ENCODE measurements at regions not wholly inside any gene's neighbourhood (a gene's known extent, or its start where the extent isn't known, plus 50 kb on each side); places are given as distances from the start of the nearest gene placed in this dataset.
"Not testable (repeated sequence)": the region's sequence is repeated elsewhere in the genome, so short reads cannot be mapped to it uniquely, and the experiment has no call there.

DNA sequence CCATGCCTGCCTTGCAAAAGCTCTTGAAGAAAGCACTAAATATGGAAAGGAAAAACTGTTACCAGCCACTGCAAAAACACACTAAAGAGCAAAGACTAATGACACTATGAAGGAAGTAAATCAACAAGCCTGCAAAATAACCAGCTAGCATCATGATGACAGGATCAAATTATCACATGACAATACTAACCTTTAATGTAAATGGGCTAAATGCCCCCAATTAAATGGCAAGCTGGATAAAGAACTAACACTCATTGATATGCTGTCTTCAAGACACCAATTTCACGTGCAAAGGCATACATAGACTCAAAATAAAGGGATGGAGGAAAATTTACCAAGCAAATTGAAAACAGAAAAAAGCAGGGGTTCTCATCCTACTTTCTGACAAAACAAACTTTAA lies 231.8 kb upstream of the RGMB start:
- Histone ChIP-seq H3K27me3 (ENCODE audit: control insufficient read depth in 3 of 3, insufficient read depth in 3 of 3, low read length in 3 of 3) (no peaks in the 10 kb centered on the region), H3K27ac (ENCODE audit: low read depth in 1 of 3, low read length in 2 of 3) (no peak overlapping the region), H3K4me3 (ENCODE audit: low read depth in 1 of 3, low read length in 3 of 3) (no peak overlapping the region), H3K9me3 (ENCODE audit: control insufficient read depth in 2 of 2, insufficient read depth in 1 of 2, low read depth in 1 of 2, low read length in 1 of 2) (peaks cover 0 to 3% of the 10 kb centered on the region in 2 donors), H3K36me3 (ENCODE audit: control insufficient read depth in 3 of 3, insufficient read depth in 2 of 3, low read depth in 1 of 3, low read length in 3 of 3) (no peaks in the 10 kb centered on the region), H3K4me1 (ENCODE audit: control insufficient read depth in 3 of 3, insufficient read depth in 2 of 3, low read depth in 1 of 3, low read length in 2 of 3) (no peaks in the 10 kb centered on the region)
- FAIRE-seq: no peak
- 0 to 29% (median 3%) methylated on average over 1 of the region's 1 CpG for WGBS, 3 donors
- no peak for DNase-seq

- Histone ChIP-seq H3K4me3 (ENCODE audit: low read depth in 1 of 3, low read length in 3 of 3) (no peak overlapping the region), H3K4me1 (ENCODE audit: control insufficient read depth in 3 of 3, insufficient read depth in 2 of 3, low read depth in 1 of 3, low read length in 2 of 3) (no peaks in the 10 kb centered on the region), H3K36me3 (ENCODE audit: control insufficient read depth in 3 of 3, insufficient read depth in 2 of 3, low read depth in 1 of 3, low read length in 3 of 3) (no peaks in the 10 kb centered on the region), H3K9me3 (ENCODE audit: control insufficient read depth in 2 of 2, insufficient read depth in 1 of 2, low read depth in 1 of 2, low read length in 1 of 2) (peaks cover 0 to 3% of the 10 kb centered on the region in 2 donors), H3K27me3 (ENCODE audit: control insufficient read depth in 3 of 3, insufficient read depth in 3 of 3, low read length in 3 of 3) (no peaks in the 10 kb centered on the region), H3K27ac (ENCODE audit: low read depth in 1 of 3, low read length in 2 of 3) (no peak overlapping the region)
- FAIRE-seq (no peak), DNase-seq (no peak)
- WGBS, 3 donors: 80 to 87% (median 83%) methylated on average over 4 of the region's 4 CpGs
These were observed 230.0 kb upstream of the RGMB start for GRCh38 chr5:98543490-98543889.

- H3K4me3 ChIP-seq (ENCODE audit: low read depth in 1 of 3, low read length in 3 of 3); H3K36me3 ChIP-seq (ENCODE audit: control insufficient read depth in 3 of 3, insufficient read depth in 2 of 3, low read depth in 1 of 3, low read length in 3 of 3); H3K27ac ChIP-seq (ENCODE audit: low read depth in 1 of 3, low read length in 2 of 3); H3K9me3 ChIP-seq (ENCODE audit: control insufficient read depth in 2 of 2, insufficient read depth in 1 of 2, low read depth in 1 of 2, low read length in 1 of 2); H3K27me3 ChIP-seq (ENCODE audit: control insufficient read depth in 3 of 3, insufficient read depth in 3 of 3, low read length in 3 of 3); FAIRE-seq; H3K4me1 ChIP-seq (ENCODE audit: control insufficient read depth in 3 of 3, insufficient read depth in 2 of 3, low read depth in 1 of 3, low read length in 2 of 3); DNase-seq: not testable (repeated sequence)
- WGBS, 3 donors: 62 to 78% (median 64%) methylated on average over 6 to 10 of the region's 14 CpGs
These were observed 226.5 kb upstream of the RGMB start for GRCh38 chr5:98546924-98547323.

GRCh38 chr5:98556712-98557111 lies 216.8 kb upstream of the RGMB start:
- Histone ChIP-seq H3K4me3 (ENCODE audit: low read depth in 1 of 3, low read length in 3 of 3) (no peak overlapping the region), H3K36me3 (ENCODE audit: control insufficient read depth in 3 of 3, insufficient read depth in 2 of 3, low read depth in 1 of 3, low read length in 3 of 3) (no peaks in the 10 kb centered on the region), H3K4me1 (ENCODE audit: control insufficient read depth in 3 of 3, insufficient read depth in 2 of 3, low read depth in 1 of 3, low read length in 2 of 3) (no peaks in the 10 kb centered on the region), H3K9me3 (ENCODE audit: control insufficient read depth in 2 of 2, insufficient read depth in 1 of 2, low read depth in 1 of 2, low read length in 1 of 2) (no peaks in the 10 kb centered on the region), H3K27ac (ENCODE audit: low read depth in 1 of 3, low read length in 2 of 3) (no peak overlapping the region), H3K27me3 (ENCODE audit: control insufficient read depth in 3 of 3, insufficient read depth in 3 of 3, low read length in 3 of 3) (no peaks in the 10 kb centered on the region)
- DNase-seq: no peak
- WGBS, 3 donors: 95 to 100% (median 95%) methylated on average over 1 of the region's 1 CpG
- FAIRE-seq: no peak

DNA sequence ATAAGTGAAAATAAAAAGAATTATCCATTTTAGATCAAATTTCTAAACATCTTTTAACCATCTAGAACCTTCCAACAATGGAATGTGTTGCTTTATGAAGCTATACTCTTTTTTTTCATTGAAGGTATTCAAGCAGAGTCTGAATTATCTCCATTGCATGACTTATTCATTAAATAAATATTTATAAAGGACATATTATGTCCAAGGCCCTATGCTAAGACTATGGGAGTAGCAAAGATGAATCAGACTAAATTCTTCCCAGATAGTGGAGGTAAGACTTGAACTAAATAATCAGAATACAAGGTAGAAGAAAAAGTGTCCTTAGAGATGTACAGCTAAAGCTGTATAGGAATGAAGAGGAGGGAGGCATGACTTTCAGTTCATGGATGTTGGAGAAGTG lies 215.5 kb upstream of the RGMB start:
- Histone ChIP-seq H3K4me1 (ENCODE audit: control insufficient read depth in 3 of 3, insufficient read depth in 2 of 3, low read depth in 1 of 3, low read length in 2 of 3) (no peaks in the 10 kb centered on the region), H3K27ac (ENCODE audit: low read depth in 1 of 3, low read length in 2 of 3) (no peak overlapping the region), H3K4me3 (ENCODE audit: low read depth in 1 of 3, low read length in 3 of 3) (no peak overlapping the region), H3K36me3 (ENCODE audit: control insufficient read depth in 3 of 3, insufficient read depth in 2 of 3, low read depth in 1 of 3, low read length in 3 of 3) (no peaks in the 10 kb centered on the region), H3K9me3 (ENCODE audit: control insufficient read depth in 2 of 2, insufficient read depth in 1 of 2, low read depth in 1 of 2, low read length in 1 of 2) (no peaks in the 10 kb centered on the region), H3K27me3 (ENCODE audit: control insufficient read depth in 3 of 3, insufficient read depth in 3 of 3, low read length in 3 of 3) (no peaks in the 10 kb centered on the region)
- no peak for DNase-seq
- no peak for FAIRE-seq

DNA sequence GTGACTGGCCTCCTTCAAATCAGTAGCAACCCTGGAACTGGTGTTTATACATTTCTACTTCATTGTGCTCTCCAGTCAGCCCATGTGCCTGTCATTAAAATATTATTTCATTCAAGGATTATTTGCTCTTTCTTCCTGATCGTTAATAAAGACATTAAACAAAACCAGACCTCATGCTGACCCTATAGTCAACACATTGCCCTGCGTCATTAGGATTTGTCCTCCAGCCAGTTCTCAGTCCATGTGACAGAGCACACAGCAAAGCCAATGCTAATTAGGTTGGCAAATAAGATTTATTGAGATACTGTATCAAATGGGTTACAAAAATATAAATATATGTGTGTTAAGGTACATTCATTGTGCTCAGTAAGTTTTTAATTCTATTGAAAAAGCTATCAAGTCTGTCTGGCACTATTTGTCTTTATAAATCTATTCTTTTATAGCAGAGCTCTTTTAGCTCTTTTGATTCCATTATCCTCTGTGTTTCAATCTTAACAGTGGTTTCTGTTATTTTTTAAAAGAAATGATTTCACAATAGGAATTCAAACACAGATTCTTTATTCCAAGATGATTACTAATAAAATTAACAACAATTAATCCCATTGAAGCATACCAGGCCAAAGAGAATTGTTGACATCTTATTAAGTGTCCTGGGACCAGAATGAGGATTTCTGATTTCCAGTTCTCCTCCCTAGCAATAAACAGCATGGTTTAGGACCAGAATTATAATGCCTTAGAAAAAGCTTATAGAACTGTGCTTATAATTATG lies 209.4 kb upstream of the RGMB start:
- H3K27me3 ChIP-seq (ENCODE audit: control insufficient read depth in 3 of 3, insufficient read depth in 3 of 3, low read length in 3 of 3): no peaks in the 10 kb centered on the region

DNA sequence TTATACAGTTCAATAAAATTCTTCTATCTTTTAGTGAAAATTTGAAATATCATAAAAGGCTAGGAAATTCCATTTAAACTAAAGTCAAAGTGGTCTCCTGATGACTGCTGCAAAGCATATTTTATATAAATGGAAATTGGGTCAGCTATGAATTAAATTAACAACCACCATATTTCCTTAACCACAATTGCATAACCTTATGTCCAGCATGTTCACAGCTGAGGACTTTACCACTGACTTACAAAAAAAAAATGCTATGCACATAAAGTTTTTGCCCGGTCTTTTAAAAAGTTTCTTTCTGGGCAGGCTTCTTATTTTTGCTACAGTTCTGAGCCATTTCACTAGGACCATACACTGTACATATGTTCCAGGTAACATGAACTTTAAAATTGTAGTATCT lies 208.6 kb upstream of the RGMB start:
- Histone ChIP-seq H3K4me1 (ENCODE audit: control insufficient read depth in 3 of 3, insufficient read depth in 2 of 3, low read depth in 1 of 3, low read length in 2 of 3) (peaks cover 0 to 2% (median 0%) of the 10 kb centered on the region in 3 donors), H3K9me3 (ENCODE audit: control insufficient read depth in 2 of 2, insufficient read depth in 1 of 2, low read depth in 1 of 2, low read length in 1 of 2) (no peaks in the 10 kb centered on the region), H3K27ac (ENCODE audit: low read depth in 1 of 3, low read length in 2 of 3) (no peak overlapping the region), H3K36me3 (ENCODE audit: control insufficient read depth in 3 of 3, insufficient read depth in 2 of 3, low read depth in 1 of 3, low read length in 3 of 3) (no peaks in the 10 kb centered on the region), H3K27me3 (ENCODE audit: control insufficient read depth in 3 of 3, insufficient read depth in 3 of 3, low read length in 3 of 3) (no peaks in the 10 kb centered on the region), H3K4me3 (ENCODE audit: low read depth in 1 of 3, low read length in 3 of 3) (no peak overlapping the region)
- WGBS, 3 donors: 90 to 94% (median 90%) methylated on average over 1 of the region's 1 CpG
- DNase-seq: no peak
- FAIRE-seq: no peak

More for the DNA sequence above, 209.4 kb upstream of the RGMB start:
- peak in 1 of 2 donors; percentile 29 for DNase-seq
- Histone ChIP-seq H3K36me3 (ENCODE audit: control insufficient read depth in 3 of 3, insufficient read depth in 2 of 3, low read depth in 1 of 3, low read length in 3 of 3) (no peaks in the 10 kb centered on the region), H3K4me3 (ENCODE audit: low read depth in 1 of 3, low read length in 3 of 3) (no peak overlapping the region), H3K9me3 (ENCODE audit: control insufficient read depth in 2 of 2, insufficient read depth in 1 of 2, low read depth in 1 of 2, low read length in 1 of 2) (no peaks in the 10 kb centered on the region), H3K27ac (ENCODE audit: low read depth in 1 of 3, low read length in 2 of 3) (no peak overlapping the region), H3K4me1 (ENCODE audit: control insufficient read depth in 3 of 3, insufficient read depth in 2 of 3, low read depth in 1 of 3, low read length in 2 of 3) (peaks cover 0 to under 1% (median 0%) of the 10 kb centered on the region in 3 donors)
- 8 to 32% (median 19%) methylated on average over 2 of the region's 2 CpGs for WGBS, 3 donors
- FAIRE-seq: no peak

- Histone ChIP-seq H3K9me3 (ENCODE audit: control insufficient read depth in 2 of 2, insufficient read depth in 1 of 2, low read depth in 1 of 2, low read length in 1 of 2) (no peaks in the 10 kb centered on the region), H3K4me3 (ENCODE audit: low read depth in 1 of 3, low read length in 3 of 3) (no peak overlapping the region), H3K27ac (ENCODE audit: low read depth in 1 of 3, low read length in 2 of 3) (no peak overlapping the region), H3K36me3 (ENCODE audit: control insufficient read depth in 3 of 3, insufficient read depth in 2 of 3, low read depth in 1 of 3, low read length in 3 of 3) (no peaks in the 10 kb centered on the region), H3K27me3 (ENCODE audit: control insufficient read depth in 3 of 3, insufficient read depth in 3 of 3, low read length in 3 of 3) (no peaks in the 10 kb centered on the region), H3K4me1 (ENCODE audit: control insufficient read depth in 3 of 3, insufficient read depth in 2 of 3, low read depth in 1 of 3, low read length in 2 of 3) (peaks cover 0 to 4% (median 2%) of the 10 kb centered on the region in 3 donors)
- FAIRE-seq (no peak), DNase-seq (no peak)
- 61 to 77% (median 73%) methylated on average over 1 of the region's 1 CpG for WGBS, 3 donors
These were observed 205.1 kb upstream of the RGMB start for GRCh38 chr5:98568336-98568735.

DNA sequence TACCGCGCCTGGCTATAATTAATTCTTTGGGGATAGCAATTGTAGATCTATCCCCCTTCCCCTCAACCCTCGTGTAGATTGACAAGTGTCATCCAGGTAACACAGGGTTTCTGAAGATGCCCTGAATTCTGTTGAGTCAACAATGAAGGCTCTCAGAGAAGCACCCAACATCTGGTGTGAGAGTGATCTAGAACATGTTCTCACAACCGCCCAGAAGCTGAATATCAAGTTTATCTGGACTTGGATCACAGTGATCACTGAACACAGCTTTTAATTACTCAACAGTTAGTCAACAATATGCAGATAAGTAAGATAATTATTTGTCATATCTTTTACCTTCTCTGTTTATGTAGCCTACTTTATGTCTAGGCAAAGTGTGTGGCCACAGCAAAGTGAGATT lies 204.2 kb upstream of the RGMB start:
- Histone ChIP-seq H3K27ac (ENCODE audit: low read depth in 1 of 3, low read length in 2 of 3) (no peak overlapping the region), H3K4me1 (ENCODE audit: control insufficient read depth in 3 of 3, insufficient read depth in 2 of 3, low read depth in 1 of 3, low read length in 2 of 3) (peaks cover 0 to 4% (median 2%) of the 10 kb centered on the region in 3 donors), H3K4me3 (ENCODE audit: low read depth in 1 of 3, low read length in 3 of 3) (no peak overlapping the region), H3K9me3 (ENCODE audit: control insufficient read depth in 2 of 2, insufficient read depth in 1 of 2, low read depth in 1 of 2, low read length in 1 of 2) (no peaks in the 10 kb centered on the region), H3K36me3 (ENCODE audit: control insufficient read depth in 3 of 3, insufficient read depth in 2 of 3, low read depth in 1 of 3, low read length in 3 of 3) (no peaks in the 10 kb centered on the region), H3K27me3 (ENCODE audit: control insufficient read depth in 3 of 3, insufficient read depth in 3 of 3, low read length in 3 of 3) (no peaks in the 10 kb centered on the region)
- no peak for FAIRE-seq
- peak in 1 of 2 donors; percentile 33 for DNase-seq
- WGBS, 3 donors: 64 to 77% (median 70%) methylated on average over 4 of the region's 4 CpGs
